Liver (tissue), 3 donors: ENCODE measurements at regions not wholly inside any gene's neighbourhood (a gene's known extent, or its start where the extent isn't known, plus 50 kb on each side); places are given as distances from the start of the nearest gene placed in this dataset.
"Not testable (repeated sequence)": the region's sequence is repeated elsewhere in the genome, so short reads cannot be mapped to it uniquely, and the experiment has no call there.

ENCODE experiments used
- JUND ChIP-seq, 2 donors: IDR thresholded peaks; 2 replicates each; pipeline ENCODE4 v1.6.1; 2016; ENCODE audit warnings: antibody characterized with exemption in 2 of 2
- RAD21 ChIP-seq, 2 donors: IDR thresholded peaks; 2 replicates each; pipeline ENCODE4 v1.6.1; 2016; ENCODE audit warnings: antibody characterized with exemption in 2 of 2, mild to moderate bottlenecking in 2 of 2
- SP1 ChIP-seq: IDR thresholded peaks from 2 replicates; pipeline ENCODE4 v1.6.1; 2018; ENCODE audit warnings: antibody characterized with exemption, mild to moderate bottlenecking
- TAF1 ChIP-seq: conservative IDR thresholded peaks from 2 replicates; pipeline ENCODE4 v1.6.1; 2016; ENCODE audit warnings: antibody characterized with exemption, mild to moderate bottlenecking
- YY1 ChIP-seq: IDR thresholded peaks from 2 replicates; pipeline ENCODE4 v1.6.1; 2016; ENCODE audit warnings: antibody characterized with exemption, mild to moderate bottlenecking
- TF ChIP-seq, protein P1 (sequence below): fragments of 150-350 bp; IDR thresholded peaks from 2 replicates; pipeline ENCODE4 v1.5.1; 2017; ENCODE audit warnings: improper control_type of control experiment, low read depth, low read length; ENCODE audit not compliant: missing input control
- TF ChIP-seq, protein P2 (sequence below): IDR thresholded peaks from 2 replicates; pipeline ENCODE4 v1.6.1; 2016; ENCODE audit warnings: antibody characterized with exemption
- TF ChIP-seq, protein P3 (sequence below): IDR thresholded peaks from 2 replicates; pipeline ENCODE4 v1.6.1; 2016; ENCODE audit warnings: antibody characterized with exemption
- donor health status: healthy.
- donor health status: healthy.

- TF ChIP-seq, protein P1, sequence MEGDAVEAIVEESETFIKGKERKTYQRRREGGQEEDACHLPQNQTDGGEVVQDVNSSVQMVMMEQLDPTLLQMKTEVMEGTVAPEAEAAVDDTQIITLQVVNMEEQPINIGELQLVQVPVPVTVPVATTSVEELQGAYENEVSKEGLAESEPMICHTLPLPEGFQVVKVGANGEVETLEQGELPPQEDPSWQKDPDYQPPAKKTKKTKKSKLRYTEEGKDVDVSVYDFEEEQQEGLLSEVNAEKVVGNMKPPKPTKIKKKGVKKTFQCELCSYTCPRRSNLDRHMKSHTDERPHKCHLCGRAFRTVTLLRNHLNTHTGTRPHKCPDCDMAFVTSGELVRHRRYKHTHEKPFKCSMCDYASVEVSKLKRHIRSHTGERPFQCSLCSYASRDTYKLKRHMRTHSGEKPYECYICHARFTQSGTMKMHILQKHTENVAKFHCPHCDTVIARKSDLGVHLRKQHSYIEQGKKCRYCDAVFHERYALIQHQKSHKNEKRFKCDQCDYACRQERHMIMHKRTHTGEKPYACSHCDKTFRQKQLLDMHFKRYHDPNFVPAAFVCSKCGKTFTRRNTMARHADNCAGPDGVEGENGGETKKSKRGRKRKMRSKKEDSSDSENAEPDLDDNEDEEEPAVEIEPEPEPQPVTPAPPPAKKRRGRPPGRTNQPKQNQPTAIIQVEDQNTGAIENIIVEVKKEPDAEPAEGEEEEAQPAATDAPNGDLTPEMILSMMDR = not testable (repeated sequence)
- TF ChIP-seq YY1 = peak; percentile 57
- not testable (repeated sequence) for TF ChIP-seq SP1, TAF1
- TF ChIP-seq RAD21 (IDR thresholded peaks at IDR 0.05) = peak in 1 of 2 donors; percentile 20
- peak in 1 of 2 donors; percentile 58 for TF ChIP-seq JUND (IDR thresholded peaks at IDR 0.05)
- TF ChIP-seq, protein P2, sequence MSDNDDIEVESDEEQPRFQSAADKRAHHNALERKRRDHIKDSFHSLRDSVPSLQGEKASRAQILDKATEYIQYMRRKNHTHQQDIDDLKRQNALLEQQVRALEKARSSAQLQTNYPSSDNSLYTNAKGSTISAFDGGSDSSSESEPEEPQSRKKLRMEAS = not testable (repeated sequence)
- TF ChIP-seq, protein P3, sequence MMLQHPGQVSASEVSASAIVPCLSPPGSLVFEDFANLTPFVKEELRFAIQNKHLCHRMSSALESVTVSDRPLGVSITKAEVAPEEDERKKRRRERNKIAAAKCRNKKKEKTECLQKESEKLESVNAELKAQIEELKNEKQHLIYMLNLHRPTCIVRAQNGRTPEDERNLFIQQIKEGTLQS = not testable (repeated sequence)
Observed at GRCh38 chr13:111501596-111502535, 181.4 kb downstream of the TEX29 start.
